ENCODE measurements at regions not wholly inside any gene's neighbourhood (a gene's known extent, or its start where the extent isn't known, plus 50 kb on each side); places are given as distances from the start of the nearest gene placed in this dataset.

DNA sequence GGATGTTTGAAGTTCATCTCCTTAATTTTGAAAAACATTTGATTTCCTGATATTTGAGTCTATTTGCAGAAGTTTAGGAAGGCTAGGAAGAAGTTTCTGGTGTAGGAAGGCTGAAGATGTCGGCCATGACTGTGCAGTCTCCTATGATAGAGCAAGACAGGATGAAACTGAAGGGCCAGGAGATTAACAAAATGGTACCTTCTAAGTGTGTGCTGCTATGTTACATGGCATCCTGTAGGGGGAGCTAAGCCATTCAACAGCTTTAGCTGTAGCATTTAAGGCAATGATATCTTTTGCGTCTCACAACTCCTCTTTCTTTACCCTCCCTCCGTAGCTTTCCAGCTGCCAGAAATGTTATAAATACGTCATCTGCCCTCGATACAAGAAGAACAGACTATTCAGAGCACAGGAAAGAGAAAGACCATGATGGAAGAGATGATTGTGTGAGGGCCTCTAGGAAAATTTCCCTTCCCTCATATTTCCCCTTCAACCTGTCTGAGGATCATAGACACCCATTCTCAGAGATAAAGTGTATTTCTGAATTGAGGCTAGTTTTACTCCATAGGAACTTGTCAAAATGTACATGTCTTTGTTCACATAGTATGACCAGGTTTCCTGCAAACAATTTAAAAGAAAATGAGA, 61.1 kb downstream of the XCL1 start:
- no peaks in the 10 kb centered on the region for H3K9me1 ChIP-seq (replicated peaks; ENCODE audit: control insufficient read depth, extremely low read depth, insufficient read depth, low read length)

More for the DNA sequence above, 61.1 kb downstream of the XCL1 start:
- dilution Hi-C loops (cut with MboI; ENCODE audit: extremely low pct_ligation_motif_present, low sequenced_read_pairs) (no loop called here), intact Hi-C loops (cut with micrococcal nuclease) (loop anchor here (1.0 to 10.0 kb wide), 3 partner anchors 347 to 711 kb away; partner anchors contain the start of gene ATP1B1)
- H3K27me3 ChIP-seq (ENCODE audit: control insufficient read depth in 2 of 2, insufficient read depth in 2 of 2, low read length in 2 of 2) = no peaks in the 10 kb centered on the region
- no peak overlapping the region for H3K4me2 ChIP-seq (ENCODE audit: insufficient read depth, low read length)
- no peaks in the 10 kb centered on the region for H3K79me2 ChIP-seq (ENCODE audit: control insufficient read depth, insufficient read depth, low read length)
- peak; percentile 60 for FAIRE-seq
- no TSS peak for BruUV-seq (replicated peaks)
- TF ChIP-seq POLR2A (IDR thresholded peaks at IDR 0.05; ENCODE audit: low read depth, low read length) (no peak), JUN (IDR thresholded peaks at IDR 0.05; ENCODE audit: borderline replicate concordance, insufficient read depth, insufficient read length, low read depth) (no peak), EZH2 (IDR thresholded peaks at IDR 0.05; ENCODE audit: borderline replicate concordance, low read depth, low read length, severe bottlenecking) (no peak)
- TF ChIP-seq, protein P1, sequence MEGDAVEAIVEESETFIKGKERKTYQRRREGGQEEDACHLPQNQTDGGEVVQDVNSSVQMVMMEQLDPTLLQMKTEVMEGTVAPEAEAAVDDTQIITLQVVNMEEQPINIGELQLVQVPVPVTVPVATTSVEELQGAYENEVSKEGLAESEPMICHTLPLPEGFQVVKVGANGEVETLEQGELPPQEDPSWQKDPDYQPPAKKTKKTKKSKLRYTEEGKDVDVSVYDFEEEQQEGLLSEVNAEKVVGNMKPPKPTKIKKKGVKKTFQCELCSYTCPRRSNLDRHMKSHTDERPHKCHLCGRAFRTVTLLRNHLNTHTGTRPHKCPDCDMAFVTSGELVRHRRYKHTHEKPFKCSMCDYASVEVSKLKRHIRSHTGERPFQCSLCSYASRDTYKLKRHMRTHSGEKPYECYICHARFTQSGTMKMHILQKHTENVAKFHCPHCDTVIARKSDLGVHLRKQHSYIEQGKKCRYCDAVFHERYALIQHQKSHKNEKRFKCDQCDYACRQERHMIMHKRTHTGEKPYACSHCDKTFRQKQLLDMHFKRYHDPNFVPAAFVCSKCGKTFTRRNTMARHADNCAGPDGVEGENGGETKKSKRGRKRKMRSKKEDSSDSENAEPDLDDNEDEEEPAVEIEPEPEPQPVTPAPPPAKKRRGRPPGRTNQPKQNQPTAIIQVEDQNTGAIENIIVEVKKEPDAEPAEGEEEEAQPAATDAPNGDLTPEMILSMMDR (IDR thresholded peaks at IDR 0.05; ENCODE audit: extremely low read depth in 1 of 2, insufficient read depth in 1 of 2, low read depth in 1 of 2, low read length in 2 of 2) = peak; percentile 67 to 74
- no peaks in the 10 kb centered on the region for H3K4me1 ChIP-seq (ENCODE audit: control insufficient read depth, extremely low read depth, insufficient read depth, low read length)
- no peaks in the 10 kb centered on the region for H3K9me3 ChIP-seq (replicated peaks; ENCODE audit: control insufficient read depth, insufficient read depth, low read length)
- CTCF ChIA-PET = interaction anchor here (0.6 to 3.9 kb wide), 29 partner anchors 8 to 909 kb away, joined by 3 to 190 read pairs (median 4); partner anchors contain the start of genes ATP1B1 and SLC19A2
- peak; percentile 28 for DNase-seq (ENCODE audit: low read depth, low spot score)
- no peak overlapping the region for H3K4me3 ChIP-seq (replicated peaks in 1 of 3; ENCODE audit: insufficient read depth in 1 of 3, low read depth in 1 of 3, low read length in 3 of 3)
- H3K27ac ChIP-seq (ENCODE audit: insufficient read depth, low read depth, low read length) = no peak overlapping the region
- no peaks in the 10 kb centered on the region for H4K20me1 ChIP-seq (replicated peaks; ENCODE audit: control insufficient read depth, extremely low read depth, insufficient read depth, low read length)
- H3K36me3 ChIP-seq (ENCODE audit: control insufficient read depth in 2 of 2, extremely low read depth in 1 of 2, insufficient read depth in 2 of 2, low read length in 2 of 2) = no peaks in the 10 kb centered on the region
- H2AFZ ChIP-seq (ENCODE audit: low read depth, low read length) = no peak overlapping the region
- H3K9ac ChIP-seq (replicated peaks; ENCODE audit: extremely low read depth, insufficient read depth, low read length) = no peak overlapping the region
- POLR2A ChIA-PET = interaction anchor here (0.6 kb wide), 1 partner anchor 711 kb away, joined by 10 read pairs; no protein-coding TSS in a partner anchor

Measured in endothelial cell of umbilical vein (primary cell).